EH (cell line): ENCODE measurements at regions not wholly inside any gene's neighbourhood (a gene's known extent, or its start where the extent isn't known, plus 50 kb on each side); places are given as distances from the start of the nearest gene placed in this dataset.

Experiments used
- DNase-seq: peaks from one replicate; pipeline ENCODE4 v3.0.0-alpha.2; 2015; ENCODE audit warnings: low read depth

- DNase-seq = no peak
These were observed 193.0 kb upstream of the ZC3H12A start for GRCh38 chr1:37281354-37281753.

GRCh38 chr1:37282764-37283163, 191.6 kb upstream of the ZC3H12A start:
- DNase-seq = no peak

GRCh38 chr1:37284053-37284452, 190.3 kb upstream of the ZC3H12A start:
- no peak for DNase-seq

- DNase-seq = no peak
These were observed 187.5 kb upstream of the ZC3H12A start for GRCh38 chr1:37286881-37287280.

- no peak for DNase-seq
These were observed 185.5 kb upstream of the ZC3H12A start for GRCh38 chr1:37288900-37289299.

GRCh38 chr1:37290718-37291117, 183.7 kb upstream of the ZC3H12A start:
- no peak for DNase-seq

GRCh38 chr1:37292789-37293188, 181.6 kb upstream of the ZC3H12A start:
- no peak for DNase-seq

- DNase-seq = no peak
These were observed 180.3 kb upstream of the ZC3H12A start for GRCh38 chr1:37294096-37294495.

GRCh38 chr1:37294529-37294928, 179.9 kb upstream of the ZC3H12A start:
- DNase-seq = no peak

- DNase-seq = no peak
These were observed 175.6 kb upstream of the ZC3H12A start for GRCh38 chr1:37298769-37299168.

GRCh38 chr1:37299216-37299615, 175.2 kb upstream of the ZC3H12A start:
- DNase-seq = no peak

GRCh38 chr1:37303884-37304574, 170.4 kb upstream of the ZC3H12A start:
- DNase-seq = no peak

GRCh38 chr1:37305108-37305507, 169.3 kb upstream of the ZC3H12A start:
- DNase-seq = no peak

GRCh38 chr1:37305841-37306240, 168.5 kb upstream of the ZC3H12A start:
- DNase-seq = no peak

GRCh38 chr1:37306461-37306860, 167.9 kb upstream of the ZC3H12A start:
- DNase-seq = no peak

- no peak for DNase-seq
These were observed 167.5 kb upstream of the ZC3H12A start for GRCh38 chr1:37306871-37307270.

GRCh38 chr1:37308031-37308960, 166.1 kb upstream of the ZC3H12A start:
- DNase-seq = no peak

GRCh38 chr1:37309574-37309973, 164.8 kb upstream of the ZC3H12A start:
- DNase-seq = no peak

GRCh38 chr1:37310064-37310463, 164.3 kb upstream of the ZC3H12A start:
- no peak for DNase-seq

- DNase-seq = no peak
These were observed 159.0 kb upstream of the ZC3H12A start for GRCh38 chr1:37315371-37315846.

- DNase-seq = no peak
These were observed 156.4 kb upstream of the ZC3H12A start for GRCh38 chr1:37317870-37318467.

GRCh38 chr1:37318490-37318889, 155.9 kb upstream of the ZC3H12A start:
- no peak for DNase-seq

GRCh38 chr1:37319284-37319683, 155.1 kb upstream of the ZC3H12A start:
- DNase-seq = no peak
